Panc1 (cell line): ENCODE measurements at regions not wholly inside any gene's neighbourhood (a gene's known extent, or its start where the extent isn't known, plus 50 kb on each side); places are given as distances from the start of the nearest gene placed in this dataset.

ENCODE experiments used
- ATAC-seq: fragments of 200-7000 bp; cut with Tn5 transposase; 2 replicates; pipeline ENCODE4 v1.9.1; 2020; ENCODE audit warnings: mild to moderate bottlenecking, moderate library complexity
- BruUV-seq: library from RNA; stranded (reverse); fragments of 400-500 nt; replicated peaks from 2 replicates; lab custom pipeline; 2021; lab: Mats Ljungman, UMichigan
- CTCF ChIA-PET: fragments of 300-600 bp; sonication (Branson Sonifier 250); formaldehyde crosslinking; loops from one replicate; lab custom pipeline; 2022; ENCODE audit warnings: antibody characterized with exemption; lab: Charles Lee
- POLR2A ChIA-PET: fragments of 300-600 bp; sonication (Branson Sonifier 250); formaldehyde crosslinking; loops from one replicate; lab custom pipeline; 2022; ENCODE audit warnings: antibody characterized with exemption; lab: Charles Lee
- DNase-seq: peaks from one replicate; pipeline ENCODE4 v3.0.0-alpha.2; 2010; ENCODE audit warnings: low read depth, low spot score
- H3K27ac ChIP-seq: 2 replicates; pipeline ENCODE4 v1.5.1; 2011; ENCODE audit warnings: mild to moderate bottlenecking, low read length, inconsistent platforms
- H3K27me3 ChIP-seq: fragments of 200-500 bp; sonication (Bioruptor generic); 2 replicates; pipeline ENCODE4 v1.6.0; 2014; ENCODE audit warnings: low read length, inconsistent platforms; ENCODE audit not compliant: control insufficient read depth, insufficient read depth
- H3K36me3 ChIP-seq: fragments of 200-500 bp; sonication (Bioruptor generic); 2 replicates; pipeline ENCODE4 v1.5.1; 2014; ENCODE audit warnings: inconsistent platforms, mild to moderate bottlenecking, low read length, moderate library complexity; ENCODE audit not compliant: control insufficient read depth, insufficient read depth
- H3K4me1 ChIP-seq: 2 replicates; pipeline ENCODE4 v1.5.1; 2011; ENCODE audit warnings: inconsistent platforms, mild to moderate bottlenecking, low read length, moderate library complexity; ENCODE audit not compliant: control insufficient read depth, insufficient read depth
- H3K4me3 ChIP-seq, 2 experiments: 2 replicates each; pipeline ENCODE4 v1.5.1; 2011 to 2012; ENCODE audit warnings: low read depth in 2 of 2, low read length in 2 of 2, mild to moderate bottlenecking in 2 of 2, inconsistent platforms in 1 of 2, moderate library complexity in 1 of 2
- H3K9me3 ChIP-seq: fragments of 200-500 bp; sonication (Bioruptor generic); 2 replicates; pipeline ENCODE4 v1.5.1; 2014; ENCODE audit warnings: low read depth, mild to moderate bottlenecking, inconsistent platforms, low read length, moderate library complexity; ENCODE audit not compliant: control insufficient read depth, insufficient read depth
- CTCF ChIP-seq: fragments of 450-650 bp; IDR thresholded peaks from 2 replicates; pipeline ENCODE4 v1.5.1; 2017; ENCODE audit warnings: mild to moderate bottlenecking
- POLR2AphosphoS5 ChIP-seq: IDR thresholded peaks from 2 replicates; pipeline ENCODE4 v1.6.1; 2012; ENCODE audit warnings: mild to moderate bottlenecking, low read depth, low read length, moderate library complexity
- REST ChIP-seq, 2 experiments: IDR thresholded peaks; 2 replicates each; pipeline ENCODE4 v1.6.1; 2011 to 2012; ENCODE audit warnings: low read depth in 2 of 2, control low read depth in 1 of 2, low read length in 1 of 2, mild to moderate bottlenecking in 1 of 2, moderate library complexity in 1 of 2; ENCODE audit not compliant: insufficient read depth in 1 of 2
- SIN3A ChIP-seq: IDR thresholded peaks from 2 replicates; pipeline ENCODE4 v1.6.1; 2012; ENCODE audit warnings: low read depth, mild to moderate bottlenecking, low read length, moderate library complexity, borderline replicate concordance; ENCODE audit not compliant: insufficient read depth
- TCF7L2 ChIP-seq: IDR thresholded peaks from 2 replicates; pipeline ENCODE4 v1.6.1; 2011; ENCODE audit warnings: mild to moderate bottlenecking, low read depth, low read length, inconsistent platforms
- in situ Hi-C: cut with HindIII; loops from 2 replicates; pipeline ENCODE4 v1.10.0; 2016; ENCODE audit warnings: low sequenced_read_pairs, low pct_unique_long_range_greater_than_20kb
- intact Hi-C: fragments of 100-400 bp; cut with micrococcal nuclease; formaldehyde crosslinking; loops from one replicate; pipeline ENCODE4 v1.10.0; 2022; ENCODE audit not compliant: unreplicated experiment

GRCh38 chr7:113998934-113999333 is 80.1 kb upstream of the PPP1R3A start:
- CTCF ChIA-PET = no interaction called here
- no peak for DNase-seq
- POLR2A ChIA-PET = no interaction called here
- BruUV-seq = no TSS peak
- Histone ChIP-seq H3K4me3 (no peak overlapping the region), H3K9me3 (no peaks in the 10 kb centered on the region), H3K4me1 (no peaks in the 10 kb centered on the region), H3K36me3 (no peaks in the 10 kb centered on the region), H3K27me3 (no peaks in the 10 kb centered on the region), H3K27ac (no peak overlapping the region)
- ATAC-seq = no peak
- intact Hi-C loops = no loop called here
- TF ChIP-seq POLR2AphosphoS5 = no peak
- TF ChIP-seq CTCF = no peak
- no peak for TF ChIP-seq TCF7L2
- TF ChIP-seq SIN3A = no peak
- no peak for TF ChIP-seq REST (IDR thresholded peaks at IDR 0.05; ENCODE audit: insufficient read depth in 1 of 2, low read depth in 2 of 2, low read length in 1 of 2)
- in situ Hi-C loops = no loop called here

GRCh38 chr7:113996405-113996804 is 77.6 kb upstream of the PPP1R3A start:
- no peak for DNase-seq
- no peak for ATAC-seq
- Histone ChIP-seq H3K4me3 (no peak overlapping the region), H3K27ac (no peak overlapping the region), H3K27me3 (no peaks in the 10 kb centered on the region), H3K36me3 (no peaks in the 10 kb centered on the region), H3K9me3 (no peaks in the 10 kb centered on the region), H3K4me1 (no peaks in the 10 kb centered on the region)
- CTCF ChIA-PET = no interaction called here
- POLR2A ChIA-PET = no interaction called here
- no TSS peak for BruUV-seq
- in situ Hi-C loops = no loop called here
- intact Hi-C loops = no loop called here
- TF ChIP-seq SIN3A = no peak
- TF ChIP-seq POLR2AphosphoS5 = no peak
- TF ChIP-seq TCF7L2 = no peak
- no peak for TF ChIP-seq REST (IDR thresholded peaks at IDR 0.05; ENCODE audit: insufficient read depth in 1 of 2, low read depth in 2 of 2, low read length in 1 of 2)
- no peak for TF ChIP-seq CTCF
